AG09319 (cell line): ENCODE measurements at regions not wholly inside any gene's neighbourhood (a gene's known extent, or its start where the extent isn't known, plus 50 kb on each side); places are given as distances from the start of the nearest gene placed in this dataset.

Experiments
- DNase-seq: peaks from one replicate; pipeline ENCODE4 v3.0.0-alpha.2; 2010; ENCODE audit warnings: low read depth; ENCODE audit errors: extremely low read depth
- TF ChIP-seq, protein P1 (sequence below): IDR thresholded peaks from 2 replicates; pipeline ENCODE4 v1.5.1; 2011; ENCODE audit warnings: low read depth, mild to moderate bottlenecking, inconsistent platforms, low read length, moderate library complexity

- TF ChIP-seq, protein P1, sequence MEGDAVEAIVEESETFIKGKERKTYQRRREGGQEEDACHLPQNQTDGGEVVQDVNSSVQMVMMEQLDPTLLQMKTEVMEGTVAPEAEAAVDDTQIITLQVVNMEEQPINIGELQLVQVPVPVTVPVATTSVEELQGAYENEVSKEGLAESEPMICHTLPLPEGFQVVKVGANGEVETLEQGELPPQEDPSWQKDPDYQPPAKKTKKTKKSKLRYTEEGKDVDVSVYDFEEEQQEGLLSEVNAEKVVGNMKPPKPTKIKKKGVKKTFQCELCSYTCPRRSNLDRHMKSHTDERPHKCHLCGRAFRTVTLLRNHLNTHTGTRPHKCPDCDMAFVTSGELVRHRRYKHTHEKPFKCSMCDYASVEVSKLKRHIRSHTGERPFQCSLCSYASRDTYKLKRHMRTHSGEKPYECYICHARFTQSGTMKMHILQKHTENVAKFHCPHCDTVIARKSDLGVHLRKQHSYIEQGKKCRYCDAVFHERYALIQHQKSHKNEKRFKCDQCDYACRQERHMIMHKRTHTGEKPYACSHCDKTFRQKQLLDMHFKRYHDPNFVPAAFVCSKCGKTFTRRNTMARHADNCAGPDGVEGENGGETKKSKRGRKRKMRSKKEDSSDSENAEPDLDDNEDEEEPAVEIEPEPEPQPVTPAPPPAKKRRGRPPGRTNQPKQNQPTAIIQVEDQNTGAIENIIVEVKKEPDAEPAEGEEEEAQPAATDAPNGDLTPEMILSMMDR = no peak
- no peak for DNase-seq
Measured at GRCh38 chr6:23357185-23357766, 768.7 kb upstream of the NRSN1 start.

- TF ChIP-seq, protein P1 = no peak
Measured at GRCh38 chr6:23365732-23366131, 760.3 kb upstream of the NRSN1 start.

GRCh38 chr6:23367311-23367710 is 758.7 kb upstream of the NRSN1 start:
- TF ChIP-seq, protein P1 = no peak
- no peak for DNase-seq

More at GRCh38 chr6:23365732-23366131, 760.3 kb upstream of the NRSN1 start:
- DNase-seq = no peak

DNA sequence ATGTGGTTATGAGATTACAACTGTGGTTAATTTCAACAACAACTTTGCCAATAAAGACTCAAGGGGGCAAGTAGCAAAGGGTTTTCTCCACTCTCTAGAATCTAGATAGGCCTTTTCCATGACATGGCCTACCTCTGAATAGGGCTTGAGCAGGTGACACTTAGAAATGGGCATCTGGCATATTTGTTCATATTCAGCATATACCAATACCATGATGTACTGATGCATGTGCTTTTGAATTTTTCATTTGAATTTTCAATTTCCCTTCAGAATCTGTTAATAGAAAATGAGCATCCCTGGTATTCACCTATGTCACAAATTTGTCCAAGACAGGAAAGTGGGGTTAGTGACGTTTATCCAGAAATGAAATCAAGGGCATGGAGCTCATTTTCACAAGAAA is 757.5 kb upstream of the NRSN1 start:
- DNase-seq = no peak
- TF ChIP-seq, protein P1 = no peak

DNA sequence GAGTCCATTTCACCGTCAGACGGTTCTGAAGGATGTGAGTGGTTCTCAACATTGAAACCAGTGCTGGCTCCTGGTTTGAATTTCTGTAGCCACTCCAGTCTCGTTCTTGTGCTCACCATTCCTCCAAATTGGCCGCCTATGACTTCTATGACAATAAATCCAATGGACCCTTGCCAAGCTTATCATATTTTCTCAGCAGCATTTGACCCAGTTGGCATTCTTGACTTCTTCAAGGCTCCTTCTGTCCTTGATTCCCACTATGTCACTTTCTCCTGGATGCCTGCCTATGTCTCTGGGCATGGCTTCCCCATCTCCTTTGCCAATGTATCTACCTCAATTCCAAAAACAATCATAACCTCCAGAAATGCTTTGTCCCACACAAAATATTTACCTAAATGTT is 756.0 kb upstream of the NRSN1 start:
- DNase-seq = no peak
- TF ChIP-seq, protein P1 = no peak

DNA sequence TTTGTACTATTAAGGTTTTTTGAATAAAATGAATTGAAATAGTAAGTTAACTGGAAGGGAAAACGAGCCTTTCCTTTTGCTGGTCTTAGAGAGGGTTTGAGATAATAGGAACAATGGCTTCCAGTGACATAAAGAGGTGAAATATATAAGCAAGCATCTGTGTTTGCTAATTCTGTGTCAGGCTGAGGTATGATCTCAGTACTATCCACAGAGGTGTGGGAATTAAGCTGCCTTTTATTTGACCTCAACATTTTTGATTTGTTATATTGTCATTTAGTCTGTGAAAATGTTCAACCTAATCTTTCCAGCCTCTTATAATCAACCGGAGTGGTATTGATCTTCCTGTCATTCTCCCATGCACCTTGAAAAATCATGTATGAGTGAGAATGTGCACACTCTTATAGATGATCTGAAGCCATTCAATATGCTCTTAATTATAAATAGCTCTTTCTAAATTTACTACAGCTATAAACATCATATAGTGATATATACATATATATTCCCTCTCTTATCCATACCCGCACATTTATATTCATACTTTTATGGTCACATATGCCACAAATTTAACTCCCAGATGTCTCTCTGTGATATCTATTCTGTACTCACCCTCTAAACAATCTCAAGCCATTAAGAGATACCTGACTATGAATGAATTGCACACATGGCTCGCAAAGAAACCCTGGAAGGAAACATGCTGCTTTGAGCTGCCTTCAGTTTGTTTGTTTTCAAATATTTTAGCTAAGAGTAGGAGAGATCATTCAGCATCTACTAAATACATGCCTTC is 754.7 kb upstream of the NRSN1 start:
- no peak for DNase-seq
- TF ChIP-seq, protein P1 = no peak

GRCh38 chr6:23377830-23378229 is 748.2 kb upstream of the NRSN1 start:
- TF ChIP-seq, protein P1 = no peak

More at GRCh38 chr6:23377830-23378229, 748.2 kb upstream of the NRSN1 start:
- no peak for DNase-seq
